ENCODE measurements at regions not wholly inside any gene's neighbourhood (a gene's known extent, or its start where the extent isn't known, plus 50 kb on each side); places are given as distances from the start of the nearest gene placed in this dataset.

- no peak for DNase-seq
These were observed 129.1 kb downstream of the ERMARD start for GRCh38 chr6:169880516-169880915.

- no peak for DNase-seq
These were observed 117.9 kb downstream of the ERMARD start for GRCh38 chr6:169869301-169869700.

GRCh38 chr6:169868458-169868857 is 117.0 kb downstream of the ERMARD start:
- peak in 1 of 2 donors; percentile 11 for DNase-seq

GRCh38 chr6:169867751-169868191 is 116.3 kb downstream of the ERMARD start:
- DNase-seq, result no peak

GRCh38 chr6:169866668-169867521 is 115.5 kb downstream of the ERMARD start:
- DNase-seq, result no peak

DNA sequence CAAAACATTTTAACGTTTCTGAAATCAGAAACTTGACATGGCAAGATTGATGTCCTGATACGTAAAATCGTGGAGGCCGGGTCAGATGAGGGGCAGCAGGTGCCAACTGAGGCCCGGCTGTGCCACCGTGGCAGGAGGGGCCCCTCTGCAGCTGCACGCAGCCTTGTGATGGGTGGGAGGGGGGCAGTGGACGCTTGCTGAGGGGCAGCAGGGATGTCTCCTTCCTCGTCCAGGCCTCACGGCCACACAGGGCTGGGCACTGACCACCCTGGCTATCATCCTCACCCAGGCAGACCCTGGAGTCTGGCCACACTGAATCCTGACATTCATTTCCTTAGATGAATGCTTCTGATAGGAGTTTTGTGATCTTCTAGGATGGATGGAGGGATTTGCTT is 114.7 kb downstream of the ERMARD start:
- DNase-seq, result no peak

DNA sequence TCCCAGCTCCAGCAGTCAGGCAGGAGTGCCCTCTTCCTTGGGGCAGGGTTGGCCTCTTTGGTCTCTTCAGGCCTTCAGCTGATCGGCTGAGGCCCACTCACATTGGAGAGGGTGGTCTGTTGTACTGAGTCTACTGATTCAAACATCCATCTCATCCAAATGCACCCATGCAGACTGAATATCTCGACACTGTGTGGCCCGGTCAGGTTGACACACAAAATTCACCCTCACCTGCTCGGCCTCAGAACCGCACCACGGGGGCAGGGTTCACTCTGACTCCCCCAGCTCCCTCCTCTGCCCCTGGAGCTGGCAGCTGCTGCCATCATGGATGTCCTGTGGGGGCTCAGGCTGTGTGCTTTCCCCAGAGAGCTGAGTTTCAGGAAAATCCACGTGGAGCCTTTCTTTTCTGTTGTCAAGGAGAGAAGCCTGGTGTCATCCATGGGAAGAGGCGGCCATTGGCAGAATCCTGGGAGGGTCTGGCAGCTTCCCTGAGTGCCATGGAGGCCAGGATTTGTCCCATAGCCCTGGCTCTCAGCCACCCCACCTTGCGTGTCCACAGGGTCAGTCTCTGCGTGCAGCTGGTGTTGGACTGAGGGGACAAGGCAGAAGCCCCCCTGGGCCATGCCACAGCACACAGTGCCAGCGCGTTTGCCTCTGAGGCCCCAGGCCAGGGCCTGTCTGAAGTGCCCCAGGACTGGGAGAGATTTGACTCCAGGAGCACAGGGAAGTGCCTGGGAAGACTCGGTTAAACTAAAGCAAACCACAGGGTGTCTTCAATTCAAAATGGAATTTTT is 114.1 kb downstream of the ERMARD start:
- no peak for DNase-seq

GRCh38 chr6:169864148-169865020 is 113.0 kb downstream of the ERMARD start:
- no peak for DNase-seq

DNA sequence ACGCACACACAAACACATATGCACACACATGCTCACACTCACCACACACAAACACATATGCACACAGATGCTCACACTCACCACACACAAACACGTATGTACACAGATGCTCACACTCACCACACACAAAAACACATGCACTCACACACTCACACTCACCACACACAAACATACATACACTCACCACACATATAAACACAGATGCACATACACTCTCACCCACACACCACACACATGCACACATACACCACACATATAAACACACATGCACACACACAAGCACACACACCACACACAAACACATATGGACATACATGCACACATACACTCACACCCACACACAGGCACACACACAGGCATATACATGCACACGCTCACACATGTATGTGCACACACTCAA is 112.3 kb downstream of the ERMARD start:
- DNase-seq, result no peak

DNA sequence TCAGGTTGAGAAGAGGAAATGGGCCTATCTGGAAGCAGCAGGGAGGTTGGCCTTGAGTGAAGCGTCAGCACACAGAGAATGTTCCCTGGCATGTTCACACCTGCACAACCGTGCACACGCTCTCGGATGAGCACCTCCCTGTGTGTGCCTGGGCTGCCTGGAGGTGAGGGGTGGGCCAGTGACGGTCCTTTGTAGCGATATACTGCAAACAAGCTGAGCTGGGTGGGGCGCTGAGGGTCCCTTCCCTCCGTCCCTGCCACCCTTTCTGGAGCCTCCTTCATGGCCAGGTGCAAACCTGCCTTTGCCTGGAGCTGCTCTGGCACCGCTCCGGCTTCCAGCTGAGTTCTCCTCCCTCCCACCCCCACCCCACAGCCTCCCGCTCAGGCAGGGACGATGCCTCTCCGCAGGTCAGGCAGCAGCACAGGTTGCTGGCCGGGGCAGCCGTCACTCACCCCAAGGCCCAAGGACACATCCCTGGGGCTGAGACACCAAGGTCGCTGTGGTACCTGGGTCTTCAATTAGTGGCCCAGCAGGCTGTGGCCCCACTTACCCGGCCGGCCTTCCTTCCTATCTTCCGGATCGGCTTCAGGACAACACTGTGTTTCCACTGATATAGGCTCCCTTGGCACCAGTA is 111.6 kb downstream of the ERMARD start:
- no peak for DNase-seq

- no peak for DNase-seq
These were observed 110.8 kb downstream of the ERMARD start for GRCh38 chr6:169862043-169862891.

- DNase-seq, result no peak
These were observed 110.1 kb downstream of the ERMARD start for GRCh38 chr6:169861431-169862042.

DNA sequence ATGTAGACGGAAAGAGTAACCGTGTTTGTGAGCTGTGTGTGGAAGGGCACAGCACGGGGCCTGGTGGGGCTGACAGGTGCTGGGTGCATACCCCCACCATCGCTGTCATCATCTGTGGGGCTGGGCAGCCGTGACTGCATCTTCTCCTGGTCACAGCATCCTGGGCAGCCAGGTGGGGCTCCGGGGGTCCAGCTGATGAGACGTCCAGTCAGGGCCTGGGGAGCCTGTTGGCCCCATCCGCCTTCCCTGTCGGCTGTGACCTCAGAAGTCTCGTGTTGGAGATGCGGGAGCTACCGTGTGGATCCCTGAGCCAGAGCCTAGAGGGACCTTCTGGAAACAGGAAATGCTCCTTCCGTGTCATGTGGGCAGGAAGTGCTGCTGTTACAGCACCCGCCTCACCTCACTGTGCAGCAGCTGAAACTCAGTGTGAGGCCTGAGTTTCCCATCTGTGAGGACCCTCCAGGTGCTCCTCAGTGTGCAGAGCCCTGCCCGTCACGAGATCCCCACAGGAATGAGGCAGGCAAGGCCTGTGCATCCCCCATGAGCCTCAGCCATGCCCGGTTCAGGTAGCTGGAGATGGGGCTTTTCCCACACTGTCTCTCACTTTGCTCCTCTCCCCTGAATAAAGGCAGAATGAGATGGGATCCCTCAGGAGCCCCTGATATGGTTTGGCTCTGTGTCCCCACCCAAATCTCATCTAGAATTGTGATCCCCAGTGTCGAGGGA is 108.7 kb downstream of the ERMARD start:
- no peak for DNase-seq

DNA sequence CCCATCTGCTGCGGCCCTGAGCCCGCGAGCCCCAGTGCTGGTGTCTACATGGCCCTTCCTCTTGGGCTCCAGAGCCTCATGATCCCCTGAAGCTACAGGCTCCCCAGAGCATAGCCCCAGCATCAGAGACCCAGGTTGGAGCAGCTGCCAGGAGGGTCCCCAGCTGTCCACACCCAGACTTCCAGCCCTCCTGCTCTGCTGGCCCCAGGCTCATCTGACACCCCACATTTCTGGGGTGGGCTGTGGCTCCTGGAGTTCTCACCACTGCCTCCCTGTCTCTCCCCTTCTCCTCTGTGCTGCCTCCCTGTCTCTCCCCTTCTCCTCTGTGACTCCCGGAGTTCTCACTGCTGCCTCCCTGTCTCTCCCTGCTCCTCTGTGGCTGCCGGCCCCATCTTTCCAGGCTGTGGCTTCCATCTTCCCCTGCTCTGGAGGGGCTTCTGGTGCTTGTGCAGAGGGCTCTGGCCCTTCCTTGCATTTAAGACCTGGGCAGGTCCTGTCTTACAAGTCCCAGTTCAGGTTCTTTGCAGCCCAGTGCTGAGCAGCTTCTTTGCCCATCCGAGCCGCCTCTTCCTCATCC is 108.1 kb downstream of the ERMARD start:
- DNase-seq, result no peak

DNA sequence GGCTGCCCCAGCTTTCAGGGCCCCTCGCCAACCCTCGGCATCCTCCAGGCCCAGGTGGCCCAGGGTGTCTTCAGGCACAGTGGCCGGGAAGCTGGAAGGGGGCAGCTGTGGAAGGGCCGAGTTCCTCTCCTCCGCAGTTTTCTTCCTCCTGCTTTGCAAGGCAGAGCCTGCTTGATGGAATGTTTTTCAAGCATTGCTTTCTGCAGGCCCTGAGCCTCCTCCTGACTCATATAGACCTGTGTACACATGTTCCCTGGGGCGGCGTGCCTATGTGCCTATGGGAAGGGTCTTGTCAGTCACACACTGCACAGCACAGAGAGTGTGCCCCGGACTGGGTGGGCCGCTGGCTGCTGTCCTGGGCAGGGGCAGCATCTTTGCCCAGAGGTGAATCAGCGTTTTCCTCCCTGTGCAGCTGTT is 107.5 kb downstream of the ERMARD start:
- DNase-seq, result no peak

DNA sequence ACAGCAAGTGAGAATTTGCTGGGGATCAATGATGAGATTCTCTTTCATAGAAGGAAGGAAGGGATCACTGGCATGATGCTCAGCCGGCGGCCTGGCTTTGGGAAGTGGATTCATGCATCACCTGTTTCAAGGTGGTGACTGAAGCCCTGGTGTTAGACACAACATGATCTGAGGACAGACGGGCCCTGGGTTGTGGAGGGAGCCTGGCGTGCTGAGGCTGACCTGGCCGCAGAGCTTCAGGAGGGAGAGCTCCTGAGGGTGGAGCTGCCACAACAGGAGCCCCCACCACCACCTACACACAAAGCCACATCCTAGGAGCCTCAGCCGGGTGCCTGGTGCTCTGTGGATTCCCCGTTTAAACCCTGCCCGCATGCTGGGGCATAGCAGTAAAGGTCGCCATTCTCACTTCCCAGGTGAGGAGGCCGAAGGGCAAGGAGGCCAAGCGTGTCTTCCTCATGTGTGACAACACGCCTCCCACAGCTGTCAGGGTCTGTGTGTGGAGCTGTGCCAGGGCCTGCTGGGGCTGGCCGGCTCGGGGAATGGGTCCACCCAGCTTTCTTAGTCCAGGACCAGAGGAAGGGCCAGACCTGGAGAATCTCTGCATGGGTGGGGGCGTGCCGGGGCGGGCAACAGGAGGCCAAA is 107.0 kb downstream of the ERMARD start:
- no peak for DNase-seq

GRCh38 chr6:169857343-169858292 is 106.2 kb downstream of the ERMARD start:
- DNase-seq, result no peak
